Fibroblast of skin of left quadriceps (primary cell): ENCODE measurements at regions not wholly inside any gene's neighbourhood (a gene's known extent, or its start where the extent isn't known, plus 50 kb on each side); places are given as distances from the start of the nearest gene placed in this dataset.
"Not testable (repeated sequence)": the region's sequence is repeated elsewhere in the genome, so short reads cannot be mapped to it uniquely, and the experiment has no call there.

Experiments used
- DNase-seq, 2 experiments: peaks; one replicate each; pipeline ENCODE4 v3.0.0-alpha.2; 2013; ENCODE audit warnings: low read depth in 2 of 2

DNA sequence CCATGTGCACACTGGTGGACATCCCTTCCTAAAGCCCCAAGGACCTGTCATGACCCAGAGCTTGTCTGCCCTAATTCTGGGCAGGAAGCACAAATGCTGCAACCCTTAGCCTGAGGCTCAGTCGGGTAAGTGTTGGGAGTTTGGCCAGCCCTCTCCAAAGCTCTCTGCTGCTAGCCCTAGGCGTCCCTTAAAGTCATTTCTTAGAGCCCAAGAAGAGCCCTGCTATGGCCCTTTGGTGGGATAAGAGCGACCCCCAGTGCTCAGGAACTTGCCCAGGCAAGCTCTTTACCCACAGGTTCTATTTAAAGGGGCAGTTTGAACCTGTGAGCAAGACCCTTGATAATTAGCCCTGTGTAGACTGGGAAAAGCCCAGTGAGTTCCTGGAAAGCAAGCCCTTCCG, 356.8 kb downstream of the RRAGC start:
- DNase-seq: peak in 1 of 2 experiments; percentile 10

DNA sequence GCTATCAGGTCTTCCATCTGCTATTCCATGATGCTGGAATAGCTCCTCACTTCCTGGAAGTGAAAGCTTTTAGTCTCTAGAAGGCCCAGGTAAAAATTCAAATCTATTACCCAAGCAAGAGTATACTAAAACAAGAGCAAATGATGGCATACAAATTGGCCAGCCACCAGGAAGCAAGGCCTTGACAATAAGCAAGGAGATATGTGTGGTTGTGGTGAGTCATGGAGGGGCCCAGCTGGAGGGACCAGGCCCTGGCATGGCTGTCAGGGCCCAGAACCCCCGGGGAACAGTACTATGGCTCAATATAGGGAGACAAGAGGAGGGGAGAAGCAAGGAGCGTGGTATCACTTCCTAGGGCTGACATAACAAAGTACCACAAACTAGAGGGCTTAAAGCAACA, 358.7 kb downstream of the RRAGC start:
- DNase-seq: no peak

GRCh38 chr1:38500352-38500751, 359.2 kb downstream of the RRAGC start:
- no peak for DNase-seq

DNA sequence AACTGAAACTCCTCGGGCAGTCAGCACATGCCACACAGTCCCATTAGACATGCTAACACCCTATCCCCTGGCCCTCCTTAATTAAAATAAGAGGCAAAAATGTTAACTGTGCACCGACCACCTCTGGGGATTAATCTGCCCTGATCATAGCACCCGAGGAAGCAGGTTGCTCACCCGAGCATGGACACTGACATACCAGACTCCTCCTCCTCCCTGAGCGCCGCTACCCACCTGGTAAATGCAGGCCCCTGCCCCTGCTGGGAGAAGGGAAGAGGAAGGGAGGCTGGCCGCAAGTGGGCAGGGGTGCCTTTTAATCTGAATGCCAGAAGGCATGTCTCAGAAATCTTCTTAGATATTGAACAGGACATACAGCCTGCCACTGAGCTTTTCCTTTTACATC, 360.9 kb downstream of the RRAGC start:
- no peak for DNase-seq

- DNase-seq: no peak
Observed at GRCh38 chr1:38497921-38498656, 361.5 kb downstream of the RRAGC start.

GRCh38 chr1:38493306-38493705, 366.3 kb downstream of the RRAGC start:
- not testable (repeated sequence) for DNase-seq

DNA sequence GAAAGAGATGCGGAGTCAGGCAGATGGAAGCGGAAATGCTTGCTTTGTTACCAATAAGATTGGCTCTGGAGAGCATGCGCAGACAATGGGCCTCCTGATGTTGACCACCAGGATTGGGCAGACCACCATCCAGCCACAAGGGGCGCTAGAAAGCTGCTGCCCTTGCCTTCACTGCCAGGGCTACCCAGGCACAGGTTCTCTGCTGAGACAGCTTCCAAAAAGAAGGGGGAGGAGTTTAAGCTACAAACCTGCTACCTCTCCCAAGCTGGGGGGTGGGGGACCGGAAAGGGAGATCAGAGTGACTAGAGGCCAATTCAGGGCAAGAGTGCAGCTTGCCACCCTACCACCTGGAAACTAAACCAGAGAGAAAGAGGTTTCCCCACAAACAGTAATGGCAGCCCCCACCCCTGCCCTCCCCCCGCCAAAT, 369.7 kb downstream of the RRAGC start:
- DNase-seq: no peak

GRCh38 chr1:38488162-38488898, 371.2 kb downstream of the RRAGC start:
- DNase-seq: no peak

GRCh38 chr1:38487396-38487795, 372.2 kb downstream of the RRAGC start:
- DNase-seq: no peak

DNA sequence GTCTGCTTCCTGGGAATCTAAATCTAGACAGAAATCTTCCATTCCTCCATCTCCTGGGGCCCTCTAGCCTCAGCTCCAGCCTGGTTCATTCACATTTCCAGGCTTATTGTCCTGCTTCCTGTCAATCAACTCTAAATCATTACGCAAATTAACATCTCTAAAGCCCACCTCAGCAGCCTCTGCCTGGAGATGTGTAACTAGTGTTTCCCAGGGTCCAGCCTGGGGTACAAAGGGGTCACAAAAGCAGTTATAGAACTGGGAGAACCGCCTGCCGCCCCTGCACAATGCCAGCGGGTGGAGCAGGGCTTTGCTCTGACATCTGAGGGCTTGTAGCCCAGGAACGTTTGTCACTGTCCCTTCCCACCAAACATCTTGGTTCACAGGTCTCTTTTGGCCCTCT, 373.5 kb downstream of the RRAGC start:
- no peak for DNase-seq

GRCh38 chr1:38481871-38482826, 377.4 kb downstream of the RRAGC start:
- DNase-seq: no peak

DNA sequence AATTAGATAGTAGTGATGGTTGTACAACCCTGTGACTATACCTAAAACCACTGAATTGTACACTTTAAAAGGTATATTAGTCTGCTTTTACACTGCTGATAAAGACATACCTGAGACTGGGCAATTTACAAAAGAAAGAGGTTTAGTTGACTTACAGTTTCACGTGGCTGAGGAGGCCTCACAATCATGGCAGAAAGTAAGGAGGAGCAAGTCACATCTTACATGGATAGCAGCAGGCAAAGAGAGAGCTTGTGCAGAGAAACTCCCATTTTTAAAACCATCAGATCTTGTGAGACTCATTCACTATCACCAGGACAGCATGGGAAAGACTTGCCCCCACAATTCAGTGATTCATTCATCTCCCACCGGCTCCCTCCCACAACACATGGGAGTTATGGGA, 379.9 kb downstream of the RRAGC start:
- DNase-seq: not testable (repeated sequence)

GRCh38 chr1:38477811-38478210, 381.8 kb downstream of the RRAGC start:
- DNase-seq: no peak

GRCh38 chr1:38476850-38477178, 382.8 kb downstream of the RRAGC start:
- DNase-seq: no peak

GRCh38 chr1:38476111-38476849, 383.3 kb downstream of the RRAGC start:
- no peak for DNase-seq

DNA sequence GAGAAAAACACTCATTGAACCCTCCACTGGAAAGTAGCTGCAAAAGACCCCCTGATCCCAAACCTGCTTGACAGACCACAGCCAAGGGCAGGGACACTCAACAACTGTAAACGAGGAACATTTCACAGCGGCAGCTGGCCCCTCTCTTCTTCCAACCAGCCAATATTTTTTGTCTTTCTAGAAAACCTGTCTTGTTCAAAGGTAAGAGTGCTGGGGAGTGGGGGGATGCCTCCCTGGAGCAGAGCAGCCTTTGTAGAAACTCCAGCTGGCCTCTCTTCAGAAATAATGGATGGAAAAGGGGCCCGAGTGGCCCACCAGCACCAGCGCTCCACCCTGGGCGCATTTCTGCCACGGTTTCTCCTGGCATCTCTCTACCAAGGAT, 384.0 kb downstream of the RRAGC start:
- DNase-seq: no peak

GRCh38 chr1:38474738-38475623, 384.6 kb downstream of the RRAGC start:
- DNase-seq: no peak

DNA sequence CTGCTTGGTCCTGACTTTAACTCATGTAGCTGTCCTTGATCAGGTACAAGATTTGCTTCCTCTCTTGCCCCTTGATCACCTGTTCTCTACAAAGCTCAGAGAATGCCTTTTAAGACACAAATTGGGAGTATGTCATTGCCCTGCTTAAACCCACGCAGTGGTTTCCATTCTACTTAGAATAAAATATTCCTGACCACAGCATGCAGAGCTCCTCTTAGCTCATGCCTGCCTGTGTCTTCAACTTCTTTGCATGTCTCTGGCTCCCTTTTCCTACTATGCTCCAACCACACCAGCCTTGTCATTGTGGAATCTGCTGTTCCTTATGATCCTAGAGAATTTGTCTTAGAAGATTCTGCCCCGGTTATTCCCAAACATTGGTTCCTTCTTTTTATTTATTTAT, 393.1 kb downstream of the RRAGC start:
- DNase-seq: no peak

DNA sequence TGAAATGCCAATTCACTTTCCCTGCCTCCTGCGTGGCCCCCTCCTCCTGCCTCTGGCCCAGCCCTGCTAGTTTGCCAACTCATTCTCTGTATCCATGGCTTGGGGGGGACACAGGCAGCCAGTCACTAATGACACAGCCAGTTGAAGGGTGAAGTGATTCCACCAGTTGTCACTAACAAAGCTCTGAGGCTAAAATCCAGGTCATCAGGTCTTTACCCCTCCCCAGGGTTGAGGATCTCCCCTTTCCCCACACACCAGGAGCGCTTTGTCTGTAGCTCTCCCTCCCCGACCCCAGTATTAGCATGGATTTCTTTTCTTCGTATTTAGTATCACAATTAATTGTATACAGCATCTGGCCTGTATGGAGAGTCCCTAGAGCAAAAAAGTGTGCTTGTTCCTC, 394.1 kb downstream of the RRAGC start:
- no peak for DNase-seq

DNA sequence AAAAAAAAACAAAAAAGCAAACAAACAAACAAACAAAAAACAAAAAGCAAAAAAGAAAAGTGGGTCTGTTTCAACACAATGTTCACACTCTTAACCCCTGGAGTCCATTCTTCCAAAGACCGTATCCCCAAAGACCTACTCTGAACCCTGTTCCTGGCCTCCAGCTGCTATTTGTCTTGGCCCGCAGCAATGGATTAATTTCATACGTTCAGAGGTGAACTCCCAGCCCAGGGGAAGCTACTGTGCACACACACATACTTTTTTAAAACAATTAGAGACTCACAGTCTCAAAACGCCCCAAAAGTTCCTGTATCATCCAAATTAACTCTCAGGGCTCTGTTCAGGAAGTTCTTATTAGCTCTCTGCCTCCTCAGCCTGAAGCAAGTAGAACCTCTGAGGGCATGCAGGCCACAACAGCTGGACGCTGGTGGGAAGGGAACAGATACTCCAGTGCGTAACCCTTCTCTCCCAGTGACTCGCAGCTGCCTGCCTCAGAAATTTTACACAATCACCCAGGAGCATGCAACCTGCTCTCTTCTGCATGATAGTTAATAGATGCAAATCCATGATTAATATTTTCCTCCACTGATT, 395.4 kb downstream of the RRAGC start:
- no peak for DNase-seq
